Kidney (tissue), 13 donors: ENCODE measurements at regions not wholly inside any gene's neighbourhood (a gene's known extent, or its start where the extent isn't known, plus 50 kb on each side); places are given as distances from the start of the nearest gene placed in this dataset.

Experiments used
- DNase-seq, 5 donors: peaks; one replicate each; pipeline ENCODE4 v3.0.0-alpha.2; 2013 to 2020
- FAIRE-seq: peaks from 2 replicates; lab custom pipeline; 2012; peaks lifted over from hg19 to GRCh38; lab: Jason Lieb, UNC
- H3K27ac ChIP-seq, 2 donors: one replicate each; pipeline ENCODE4 v1.7.0; 2013; ENCODE audit warnings: low read depth in 2 of 2, low read length in 2 of 2, inconsistent platforms in 1 of 2
- H3K27me3 ChIP-seq: one replicate; pipeline ENCODE4 v1.7.1; 2013; ENCODE audit warnings: low read length, inconsistent platforms; ENCODE audit not compliant: control insufficient read depth, insufficient read depth
- H3K36me3 ChIP-seq, 3 donors: one replicate each; pipeline versions ENCODE4 v1.7.0 to v1.7.1; 2013; ENCODE audit warnings: low read length in 3 of 3, control low read depth in 1 of 3, inconsistent platforms in 1 of 3; ENCODE audit not compliant: insufficient read depth in 3 of 3, control insufficient read depth in 2 of 3
- H3K4me1 ChIP-seq, 3 donors: one replicate each; pipeline versions ENCODE4 v1.7.0 to v1.7.1; 2013; ENCODE audit warnings: low read length in 3 of 3, inconsistent platforms in 1 of 3, low read depth in 1 of 3; ENCODE audit not compliant: control insufficient read depth in 2 of 3, insufficient read depth in 2 of 3
- H3K4me3 ChIP-seq, 3 donors: one replicate each; pipeline versions ENCODE4 v1.7.0 to v1.8.1; 2013; ENCODE audit warnings: low read length in 3 of 3, control low read depth in 1 of 3, inconsistent platforms in 1 of 3
- H3K9ac ChIP-seq, 3 donors: one replicate each; pipeline versions ENCODE4 v1.7.0 to v1.7.1; 2013; ENCODE audit warnings: low read length in 3 of 3, control low read depth in 1 of 3, inconsistent platforms in 1 of 3
- H3K9me3 ChIP-seq, 3 donors: one replicate each; pipeline versions ENCODE4 v1.7.0 to v1.7.1; 2013; ENCODE audit warnings: low read length in 3 of 3, control low read depth in 1 of 3, inconsistent platforms in 1 of 3; ENCODE audit not compliant: control insufficient read depth in 2 of 3, insufficient read depth in 1 of 3
- intact Hi-C: fragments of 100-400 bp; cut with DNase I; formaldehyde crosslinking; loops from one replicate; pipeline ENCODE4 v1.11.1; 2022
- TF ChIP-seq, protein P1 (sequence below): IDR thresholded peaks from 3 replicates; pipeline ENCODE4 v1.5.1; 2012; ENCODE audit warnings: mild to moderate bottlenecking, moderate library complexity, borderline replicate concordance; ENCODE audit not compliant: insufficient read depth; ENCODE audit errors: extremely low read depth
- donor health status: control.
- donor health status: control.
- donor health status: control.
- donor health status: control.
- donor health status: control.
- donor health status: DM: yes; HTN: yes; CAD: no.
- donor health status: Normal renal cell carcinoma (clear cell type).

DNA sequence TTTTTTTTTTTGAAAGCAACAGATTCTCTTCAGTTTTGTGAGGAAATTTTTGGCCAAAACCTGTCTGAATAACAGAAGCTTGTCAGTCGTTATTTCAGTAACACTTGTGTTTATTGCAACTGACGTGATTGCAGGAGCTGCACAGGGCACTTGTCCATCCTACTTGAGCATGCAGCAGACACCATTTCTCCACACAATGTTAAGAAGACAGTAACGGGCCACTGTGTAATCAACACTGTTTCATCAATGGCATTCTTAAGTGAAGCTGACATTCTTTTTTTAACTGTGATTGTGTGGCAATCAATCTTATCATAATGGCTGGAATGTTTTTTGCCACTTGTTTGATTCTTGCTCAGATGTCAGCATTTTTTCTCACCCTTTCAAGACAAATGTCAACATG, 50.1 kb upstream of the PIEZO2 start:
- Histone ChIP-seq H3K4me1 (no peaks in the 10 kb centered on the region), H3K9ac (no peak overlapping the region), H3K27me3 (no peaks in the 10 kb centered on the region), H3K9me3 (no peaks in the 10 kb centered on the region), H3K36me3 (no peaks in the 10 kb centered on the region), H3K27ac (no peak overlapping the region), H3K4me3 (no peak overlapping the region)
- intact Hi-C loops: no loop called here
- no peak for FAIRE-seq
- no peak for DNase-seq
- TF ChIP-seq, protein P1, sequence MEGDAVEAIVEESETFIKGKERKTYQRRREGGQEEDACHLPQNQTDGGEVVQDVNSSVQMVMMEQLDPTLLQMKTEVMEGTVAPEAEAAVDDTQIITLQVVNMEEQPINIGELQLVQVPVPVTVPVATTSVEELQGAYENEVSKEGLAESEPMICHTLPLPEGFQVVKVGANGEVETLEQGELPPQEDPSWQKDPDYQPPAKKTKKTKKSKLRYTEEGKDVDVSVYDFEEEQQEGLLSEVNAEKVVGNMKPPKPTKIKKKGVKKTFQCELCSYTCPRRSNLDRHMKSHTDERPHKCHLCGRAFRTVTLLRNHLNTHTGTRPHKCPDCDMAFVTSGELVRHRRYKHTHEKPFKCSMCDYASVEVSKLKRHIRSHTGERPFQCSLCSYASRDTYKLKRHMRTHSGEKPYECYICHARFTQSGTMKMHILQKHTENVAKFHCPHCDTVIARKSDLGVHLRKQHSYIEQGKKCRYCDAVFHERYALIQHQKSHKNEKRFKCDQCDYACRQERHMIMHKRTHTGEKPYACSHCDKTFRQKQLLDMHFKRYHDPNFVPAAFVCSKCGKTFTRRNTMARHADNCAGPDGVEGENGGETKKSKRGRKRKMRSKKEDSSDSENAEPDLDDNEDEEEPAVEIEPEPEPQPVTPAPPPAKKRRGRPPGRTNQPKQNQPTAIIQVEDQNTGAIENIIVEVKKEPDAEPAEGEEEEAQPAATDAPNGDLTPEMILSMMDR: no peak
